ENCODE measurements at regions not wholly inside any gene's neighbourhood (a gene's known extent, or its start where the extent isn't known, plus 50 kb on each side); places are given as distances from the start of the nearest gene placed in this dataset.

DNA sequence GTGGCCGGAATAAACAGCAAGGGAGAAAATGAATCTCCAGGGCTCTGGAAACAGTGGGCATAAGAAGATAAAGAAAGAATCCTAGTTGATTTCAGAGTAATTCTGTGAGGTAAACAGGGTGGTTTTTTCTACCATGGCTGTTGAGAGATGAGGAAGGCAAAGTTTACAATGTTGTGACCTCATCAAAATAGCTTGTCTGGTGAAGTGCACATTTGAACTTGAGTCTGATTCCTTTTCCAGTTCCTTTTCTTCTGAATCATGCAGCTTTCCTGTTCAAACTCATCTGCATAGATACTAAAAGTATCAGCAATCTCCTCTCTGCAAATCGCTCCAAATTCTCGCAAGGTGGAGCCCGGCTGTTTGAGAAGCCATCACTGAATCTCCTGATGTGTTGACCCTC is 161.7 kb downstream of the PLPP3 start:
- DNase-seq: no peak

DNA sequence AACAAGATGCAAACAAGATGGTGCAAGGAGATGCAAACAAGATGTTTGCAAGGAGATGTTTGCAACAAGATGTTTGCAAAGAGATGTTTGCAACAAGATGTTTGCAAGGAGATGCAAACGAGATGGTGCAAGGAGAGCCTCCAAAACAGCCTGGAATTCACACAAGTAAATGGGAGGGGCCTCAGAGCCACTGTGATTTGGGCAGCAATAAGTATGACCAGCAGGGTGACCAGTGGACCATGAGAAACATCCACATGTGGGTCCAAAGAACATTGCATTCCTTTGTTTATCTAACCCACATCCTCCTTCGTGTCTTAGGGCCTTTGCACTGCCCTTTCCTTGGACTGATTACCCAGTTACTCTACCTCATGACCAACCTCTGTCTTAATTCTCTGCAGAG is 162.9 kb downstream of the PLPP3 start:
- DNase-seq: no peak

DNA sequence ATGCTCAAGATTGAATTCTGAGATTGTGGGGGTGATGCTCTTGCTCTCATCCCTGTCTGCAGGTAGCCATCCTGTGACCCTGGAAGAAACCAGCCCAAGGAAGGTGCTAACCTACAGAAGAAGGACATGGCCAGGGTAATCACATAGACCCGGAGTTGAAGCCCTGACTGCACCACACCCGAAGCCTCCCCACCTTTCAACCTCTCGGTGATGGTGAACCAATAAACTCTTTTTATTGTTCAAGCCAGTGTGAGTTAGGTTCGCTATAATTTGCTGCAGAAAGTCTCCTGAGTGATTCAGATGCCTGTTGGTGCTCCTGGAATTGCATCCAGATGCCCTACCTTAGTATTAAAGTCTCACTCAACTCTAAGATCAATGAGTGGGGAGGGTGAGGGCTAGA is 163.6 kb downstream of the PLPP3 start:
- no peak for DNase-seq

DNA sequence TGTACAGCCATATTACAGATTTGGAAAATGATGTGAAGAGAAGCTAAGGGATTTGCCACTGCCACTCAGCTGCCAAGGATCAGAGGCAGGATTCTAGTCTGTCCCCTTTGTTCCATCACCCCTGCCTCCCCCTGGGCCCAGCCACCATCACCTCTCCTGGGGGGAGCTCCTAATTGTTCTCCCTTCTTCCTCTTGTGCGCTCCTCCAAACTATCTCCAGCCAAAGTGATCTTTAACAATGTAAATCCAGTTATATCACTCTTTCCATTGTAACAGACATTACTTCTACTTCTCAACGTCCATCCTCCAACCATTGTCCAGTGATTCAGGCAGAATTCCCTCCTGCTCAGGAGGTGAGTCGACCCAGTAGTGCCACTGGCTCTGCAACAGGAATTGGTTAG is 164.1 kb downstream of the PLPP3 start:
- no peak for DNase-seq

DNA sequence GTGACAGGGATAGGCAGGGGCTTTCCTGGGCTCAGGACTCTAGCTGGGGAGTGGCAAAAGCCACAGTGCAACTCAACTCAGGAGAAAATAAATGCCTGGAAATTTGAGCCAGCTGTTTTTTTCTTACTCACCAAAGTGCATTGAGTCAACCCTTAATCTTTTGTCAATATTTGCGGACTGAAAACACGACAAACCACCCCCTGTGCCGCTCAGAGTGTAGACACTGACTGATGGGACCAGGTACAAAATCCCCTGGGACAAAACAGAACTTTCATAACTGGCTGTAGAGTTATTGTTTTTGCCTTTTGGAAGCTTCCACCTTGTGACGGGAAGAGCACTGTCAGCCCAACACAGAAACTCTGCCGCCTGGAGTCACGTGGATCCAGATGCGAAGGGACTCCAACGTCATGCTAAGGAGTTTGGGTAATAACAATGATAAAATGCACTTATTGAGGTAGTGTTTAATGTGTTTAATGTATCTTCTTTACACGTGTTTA is 164.6 kb downstream of the PLPP3 start:
- DNase-seq: peak; percentile 45

DNA sequence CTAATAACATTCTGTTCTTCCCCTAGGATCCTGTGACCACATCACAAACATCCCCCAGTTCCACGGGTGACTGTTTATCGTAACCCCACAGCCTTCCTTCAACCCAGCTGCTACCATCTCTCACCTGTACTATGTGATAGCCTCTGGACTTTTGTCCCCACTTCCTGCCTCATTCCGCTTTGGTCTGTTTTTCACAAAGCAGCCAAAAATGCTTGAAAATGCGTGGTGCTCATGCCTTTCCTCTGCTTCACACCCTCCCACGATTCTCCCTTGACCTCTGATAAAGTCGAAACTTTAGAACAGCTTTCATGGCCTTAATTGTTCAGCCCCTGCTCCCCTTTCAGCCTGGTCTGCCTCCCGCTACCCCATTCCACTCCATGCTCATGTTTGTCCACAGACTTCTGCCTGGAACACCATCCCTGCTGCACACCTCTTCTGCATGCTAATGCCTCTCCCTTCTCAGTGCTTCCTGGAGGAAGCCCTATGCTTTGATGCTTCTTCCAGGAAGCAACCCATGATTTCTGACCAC is 165.6 kb downstream of the PLPP3 start:
- no peak for DNase-seq

DNA sequence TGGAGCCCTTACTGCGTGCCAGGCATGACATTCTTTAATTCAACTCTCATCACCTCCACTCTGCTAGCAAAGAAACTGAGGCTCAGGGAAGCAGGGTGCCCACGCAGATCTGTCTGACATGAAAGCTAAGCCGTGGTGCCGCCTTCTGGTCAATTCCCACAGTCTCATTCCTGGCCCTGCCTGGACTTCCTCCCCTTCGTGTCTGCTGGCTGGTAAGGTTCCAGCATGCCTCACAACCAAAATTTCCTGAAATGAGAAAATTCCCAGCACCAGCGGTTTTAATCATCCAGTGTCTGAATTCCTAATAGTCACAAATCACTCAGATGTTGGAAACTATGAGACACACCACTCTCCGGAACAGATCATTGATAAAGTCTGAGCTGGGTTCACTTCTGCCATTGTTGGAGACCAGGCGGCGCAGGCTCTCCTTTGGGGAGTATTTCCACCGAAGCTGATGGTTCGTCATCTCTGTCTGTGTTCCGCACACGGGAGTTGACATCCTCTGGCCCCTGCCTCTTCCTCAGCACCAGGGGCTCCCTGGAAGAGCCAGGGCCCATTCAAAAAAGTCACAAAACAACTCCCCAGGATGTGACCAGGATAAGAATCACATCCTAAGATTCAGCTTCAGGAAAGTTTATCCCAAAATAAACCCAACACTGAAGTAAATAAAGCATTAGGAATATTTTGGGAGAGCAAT is 167.7 kb downstream of the PLPP3 start:
- DNase-seq: no peak

DNA sequence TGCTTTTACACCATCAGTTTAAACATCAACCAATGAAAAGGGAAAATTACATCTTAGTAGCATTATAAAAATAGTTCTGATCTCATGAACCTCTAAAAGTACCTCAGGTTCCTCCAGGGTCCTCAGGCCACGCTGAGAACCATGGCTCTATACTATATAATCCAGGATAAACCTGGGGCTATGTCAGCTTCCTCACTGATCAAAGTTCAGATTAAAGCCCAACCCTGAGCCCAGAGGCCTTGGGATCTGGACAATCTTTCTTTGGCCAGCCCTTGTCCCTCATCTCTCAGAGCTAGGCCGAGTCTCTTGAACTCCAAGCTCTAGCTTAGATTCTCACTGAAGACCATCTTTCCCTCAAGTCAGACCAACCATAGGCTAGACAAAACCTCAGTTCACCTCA is 168.3 kb downstream of the PLPP3 start:
- no peak for DNase-seq

DNA sequence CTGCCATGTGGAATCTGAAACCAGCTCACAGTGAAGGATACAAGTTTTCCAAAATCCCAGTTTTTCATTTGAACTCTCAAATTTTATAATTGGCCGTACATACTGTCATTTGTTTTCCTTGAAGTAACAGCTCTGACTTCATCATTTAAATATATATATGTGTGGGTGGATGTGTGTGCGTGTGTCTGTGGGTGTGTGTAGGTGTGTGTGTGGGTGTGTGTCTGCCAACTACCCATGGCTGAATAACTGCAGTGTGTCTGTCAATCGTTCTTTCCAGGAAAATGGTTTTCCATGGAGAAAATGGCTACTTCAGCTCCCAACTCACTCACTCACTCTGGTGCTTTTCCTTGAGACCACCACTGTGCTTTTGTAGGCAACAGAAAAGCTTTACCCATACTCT is 169.0 kb downstream of the PLPP3 start:
- DNase-seq: no peak

DNA sequence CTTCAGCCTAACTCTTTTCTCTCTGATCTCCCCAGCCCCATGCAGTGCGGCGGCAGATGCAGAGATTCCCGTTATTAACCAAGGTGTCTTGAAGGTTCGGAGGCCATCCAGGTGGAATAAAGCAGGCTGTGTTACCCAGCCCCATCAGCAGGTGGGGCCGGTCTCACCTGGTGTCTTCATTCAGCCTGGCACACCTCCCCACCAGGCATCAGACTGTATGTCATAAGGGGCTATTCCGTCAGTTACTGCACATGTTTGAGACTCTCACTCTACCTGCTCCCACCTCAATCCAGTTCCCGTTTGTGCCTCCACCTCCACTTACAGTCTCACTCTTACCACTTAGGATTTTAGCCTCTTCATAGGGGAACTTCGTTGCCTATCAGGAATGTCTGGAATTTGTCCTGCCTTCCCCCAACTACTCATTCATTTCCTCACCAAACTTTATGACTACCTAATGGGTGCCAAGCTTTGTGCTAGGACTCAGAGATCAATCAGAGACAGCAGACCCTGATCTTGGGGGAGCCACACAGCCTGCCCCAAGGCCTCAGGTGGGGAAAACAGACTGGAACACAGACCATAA is 170.2 kb downstream of the PLPP3 start:
- no peak for DNase-seq

DNA sequence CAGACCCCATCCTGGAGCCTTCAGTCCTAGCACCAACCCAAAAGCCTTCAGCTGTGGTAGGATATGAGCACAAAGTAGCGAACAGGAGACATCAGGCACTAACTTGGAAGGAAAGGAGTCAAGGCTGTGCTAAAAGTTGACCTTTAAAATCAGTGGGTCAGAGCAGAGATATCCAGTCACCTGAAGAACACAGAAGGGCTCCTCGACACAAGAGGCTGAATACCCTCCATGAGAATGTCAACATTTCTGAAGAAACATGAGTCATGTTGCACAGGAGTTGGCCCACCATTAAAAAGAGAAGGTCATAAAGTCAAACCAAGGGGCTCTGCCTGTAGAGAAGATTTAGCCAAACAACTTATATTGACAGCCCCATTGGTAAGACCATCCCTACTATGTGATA is 172.5 kb downstream of the PLPP3 start:
- DNase-seq: no peak

DNA sequence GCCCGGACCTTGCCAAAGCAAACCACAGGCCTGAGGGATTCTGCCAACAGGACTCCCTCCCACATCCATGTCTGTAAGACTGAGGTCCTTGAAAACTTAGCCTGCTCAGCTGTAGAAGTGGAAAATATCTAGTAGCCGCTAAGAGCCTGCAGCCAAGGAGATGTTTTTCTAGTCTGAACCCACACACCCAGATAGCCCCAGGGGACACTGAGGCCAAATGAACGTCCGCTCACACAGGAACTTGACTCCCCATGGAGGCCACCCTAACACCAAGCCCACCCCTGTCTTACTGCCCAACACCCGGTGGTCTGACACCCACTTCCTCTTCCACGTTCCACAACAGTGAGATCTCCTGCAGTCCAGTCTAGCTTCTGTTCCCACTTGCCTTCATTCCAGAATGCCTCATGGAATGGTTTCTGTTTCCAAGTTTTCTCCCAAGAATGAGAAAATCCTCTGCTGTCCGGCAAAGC is 174.8 kb downstream of the PLPP3 start:
- DNase-seq: no peak

DNA sequence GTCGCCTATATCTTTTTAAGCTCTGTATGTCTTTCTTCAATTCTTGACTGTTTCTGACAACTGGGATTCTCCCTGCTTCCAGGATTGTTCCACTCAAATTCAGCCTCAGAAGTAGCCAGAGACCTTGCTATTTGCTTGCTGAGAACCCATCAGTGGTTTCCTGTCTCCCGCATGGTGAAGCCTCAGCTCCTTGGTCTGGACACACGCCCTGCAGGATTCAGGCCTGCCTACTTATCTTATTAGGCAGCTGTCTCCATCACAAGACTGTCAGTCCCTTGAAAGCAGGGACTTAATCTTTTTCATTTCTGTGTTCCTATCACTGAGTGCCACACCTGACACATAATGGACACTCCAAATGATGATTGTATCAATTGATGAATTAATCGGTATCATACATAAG is 175.3 kb downstream of the PLPP3 start:
- DNase-seq: no peak

DNA sequence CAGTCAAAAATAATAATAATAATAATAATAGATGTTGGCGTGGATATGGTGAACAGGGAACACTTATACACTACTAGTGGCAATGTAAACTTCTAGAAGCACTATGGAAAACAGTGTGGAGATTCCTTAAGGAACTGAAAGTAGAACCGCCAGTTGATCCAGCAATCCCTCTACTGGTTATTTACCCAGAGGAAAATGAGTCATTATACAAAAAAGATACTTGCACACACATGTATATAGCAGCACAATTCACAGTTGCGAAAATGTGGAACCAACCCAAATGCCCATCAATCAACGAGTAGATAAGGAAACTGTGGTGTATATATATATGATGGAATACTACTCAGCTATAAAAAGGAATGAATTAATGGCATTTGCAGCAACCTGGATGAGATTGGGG is 176.0 kb downstream of the PLPP3 start:
- no peak for DNase-seq

DNA sequence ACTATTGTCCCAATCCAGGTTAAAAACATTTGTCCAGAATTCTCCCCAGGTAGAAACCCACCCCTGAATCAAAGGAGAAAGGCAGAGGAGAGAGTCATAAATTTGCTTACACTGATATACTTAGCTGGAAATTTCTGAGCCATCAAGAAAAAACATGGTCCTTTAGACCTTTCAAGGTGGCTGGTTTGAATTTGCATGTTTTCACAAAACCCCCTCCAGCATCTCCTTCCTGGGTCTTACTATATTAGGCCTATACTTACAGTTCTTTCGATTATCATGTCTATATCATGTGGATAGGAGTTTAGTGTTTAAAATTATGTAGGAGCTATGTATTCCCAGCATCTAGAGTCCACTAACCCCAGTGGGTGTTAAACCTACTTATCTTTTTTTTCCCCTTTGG is 178.2 kb downstream of the PLPP3 start:
- DNase-seq: no peak

DNA sequence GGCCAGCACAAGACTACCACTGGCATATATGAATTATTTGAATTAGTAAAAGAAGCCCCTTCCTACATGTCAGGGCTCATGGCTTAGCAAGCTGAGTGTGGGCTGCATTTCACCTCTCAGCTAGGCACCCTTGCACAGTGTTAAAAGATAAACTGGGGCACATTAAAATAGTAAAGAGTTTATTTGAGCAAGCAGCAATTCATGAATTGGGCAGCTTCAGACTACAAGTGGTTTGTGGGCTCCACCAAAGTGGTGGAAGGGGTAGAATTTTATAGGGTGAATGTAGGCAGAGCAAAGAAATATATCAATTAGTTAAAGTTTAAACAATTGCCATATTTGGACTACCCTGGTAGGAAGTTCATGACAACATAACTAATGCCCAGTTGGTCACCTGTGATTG is 178.8 kb downstream of the PLPP3 start:
- DNase-seq: no peak

DNA sequence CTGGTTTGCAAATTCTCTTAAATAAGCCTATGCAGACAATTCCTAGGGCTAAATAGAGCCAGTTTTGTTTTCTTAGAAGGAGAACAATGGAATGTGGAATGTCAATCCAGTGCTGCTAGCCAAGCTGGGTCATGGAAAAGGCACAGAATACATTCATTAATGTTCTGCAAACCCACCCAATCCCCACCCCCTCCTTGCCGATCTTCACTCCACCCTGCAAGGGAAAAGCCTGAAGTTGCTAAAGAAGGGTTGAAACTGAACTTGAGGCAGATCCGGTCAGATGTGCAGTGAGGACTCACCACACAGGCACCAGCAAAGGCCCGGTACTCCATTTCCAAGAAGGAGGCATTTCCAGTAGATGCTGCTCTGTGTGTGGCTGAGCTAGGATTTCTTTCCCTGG is 179.6 kb downstream of the PLPP3 start:
- DNase-seq: peak; percentile 24

DNA sequence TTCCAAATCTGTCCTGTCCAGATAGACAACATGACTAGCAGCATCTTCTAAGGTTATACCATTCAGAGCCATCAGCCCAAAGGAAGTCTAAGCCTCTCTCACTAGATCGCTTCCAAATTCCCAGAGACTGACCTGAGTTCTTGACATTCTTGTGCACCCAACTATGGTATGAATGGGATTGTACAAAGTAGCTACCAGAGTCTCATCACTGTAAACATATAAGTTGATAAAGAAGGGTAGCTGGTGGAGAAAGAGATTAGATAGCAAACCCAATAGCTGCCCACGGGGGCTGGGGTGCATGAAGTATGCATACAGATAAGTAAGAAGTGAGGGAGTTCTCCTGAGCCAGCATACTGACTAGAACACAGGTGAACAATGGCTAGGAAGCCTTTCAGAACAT is 180.0 kb downstream of the PLPP3 start:
- no peak for DNase-seq

DNA sequence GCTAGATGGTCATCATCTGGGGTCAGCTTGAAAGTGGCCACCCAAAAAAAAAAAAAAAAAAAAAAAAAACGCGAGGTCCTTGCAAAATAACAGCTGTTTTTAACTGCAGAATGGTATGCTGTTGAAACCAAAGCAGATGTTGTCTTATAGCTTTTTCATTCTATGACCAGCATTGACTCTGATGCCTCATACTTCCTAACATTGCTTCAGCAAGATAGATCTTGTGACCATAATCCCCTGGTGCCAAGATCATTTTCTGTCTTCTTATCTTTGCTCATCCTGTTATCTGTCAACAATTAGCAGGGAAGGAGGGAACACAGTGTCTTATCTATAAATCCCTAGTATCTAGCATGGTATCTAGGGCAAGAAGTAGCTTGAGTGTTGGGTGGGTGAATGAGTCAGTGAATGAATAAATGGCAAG is 181.5 kb downstream of the PLPP3 start:
- no peak for DNase-seq

DNA sequence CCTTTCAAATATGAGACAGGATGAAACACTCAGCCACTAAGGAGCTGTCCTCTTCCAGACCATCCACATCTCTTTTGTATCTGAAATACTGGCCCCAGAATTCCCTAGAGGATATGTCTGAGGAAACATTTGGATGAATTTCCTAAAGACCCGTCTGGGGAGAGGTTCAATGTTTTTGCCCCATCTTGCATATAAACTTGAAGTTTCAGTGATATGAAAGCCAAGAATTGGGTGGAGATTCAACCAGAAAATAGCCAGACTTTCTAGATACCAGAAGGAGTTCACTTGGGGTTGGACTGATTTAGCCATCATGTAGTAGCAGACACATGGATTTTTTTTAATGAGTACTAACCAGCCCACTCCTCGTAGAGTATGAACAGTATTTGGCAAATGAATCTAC is 182.0 kb downstream of the PLPP3 start:
- no peak for DNase-seq

DNA sequence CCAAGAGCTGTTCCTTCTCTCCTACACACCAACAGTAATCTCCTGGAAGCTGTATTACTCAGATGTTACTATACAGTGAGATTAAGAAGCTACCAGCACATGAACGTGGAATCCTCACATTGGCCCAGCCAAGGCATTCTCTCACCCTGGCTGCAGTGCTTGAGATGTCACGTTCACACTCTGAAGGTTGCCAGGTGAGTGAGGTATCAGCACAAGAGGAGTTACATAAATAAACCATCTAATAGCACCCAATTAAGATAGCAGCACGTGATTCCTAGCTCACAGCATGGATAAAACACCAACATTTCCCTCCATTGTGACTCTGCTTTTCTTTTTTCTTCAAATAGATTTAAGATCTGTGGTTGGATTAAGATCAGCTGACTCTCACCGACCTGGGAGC is 182.8 kb downstream of the PLPP3 start:
- no peak for DNase-seq

DNA sequence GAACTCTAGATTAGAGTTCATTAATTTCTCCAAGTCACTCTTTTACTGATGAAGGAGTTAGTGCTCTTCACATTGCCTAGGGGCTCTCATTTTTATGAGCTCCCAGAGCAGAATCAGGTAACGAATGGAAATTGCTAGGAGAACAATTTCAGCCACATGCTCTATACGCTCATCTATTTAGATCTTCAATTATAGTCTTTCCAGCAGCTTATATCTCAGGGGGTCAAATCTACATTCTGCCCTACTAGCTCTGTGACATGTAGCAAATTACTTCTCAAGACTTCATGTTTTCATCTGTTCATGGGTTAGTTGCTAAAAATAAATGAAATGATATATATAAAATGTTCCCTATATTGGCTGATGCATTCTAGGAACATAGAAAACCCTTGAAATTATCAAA is 183.6 kb downstream of the PLPP3 start:
- DNase-seq: no peak

DNA sequence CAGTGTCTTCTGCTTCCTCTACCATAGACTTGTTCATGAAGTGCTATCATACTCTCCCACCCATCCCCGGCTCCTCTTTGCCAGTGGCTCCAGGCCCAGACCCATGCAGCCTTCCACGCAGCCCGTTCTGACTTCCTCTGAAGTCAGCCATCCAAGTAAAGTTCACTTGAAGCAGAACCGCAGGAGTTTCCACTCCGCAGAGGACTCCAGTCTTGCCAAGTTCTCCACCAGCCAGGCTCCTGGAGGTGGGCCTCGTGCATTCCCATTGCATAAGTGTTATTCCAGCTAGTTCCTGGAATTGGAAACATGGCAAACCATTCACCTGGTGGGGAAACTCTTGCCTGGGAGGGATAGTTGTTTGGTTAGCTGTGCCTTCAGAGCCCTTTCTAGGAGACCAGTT is 185.1 kb downstream of the PLPP3 start:
- DNase-seq: no peak
